GM12873 (cell line): ENCODE measurements at regions not wholly inside any gene's neighbourhood (a gene's known extent, or its start where the extent isn't known, plus 50 kb on each side); places are given as distances from the start of the nearest gene placed in this dataset.

Source experiments
- TF ChIP-seq, protein P1 (sequence below): IDR thresholded peaks from 2 replicates; pipeline ENCODE4 v1.5.1; 2012; ENCODE audit warnings: low read depth, mild to moderate bottlenecking, moderate library complexity, low read length, control low read depth; ENCODE audit not compliant: insufficient read depth; ENCODE audit errors: missing control alignments

GRCh38 chr9:103898550-103898949, 195.6 kb upstream of the SMC2 start:
- TF ChIP-seq, protein P1, sequence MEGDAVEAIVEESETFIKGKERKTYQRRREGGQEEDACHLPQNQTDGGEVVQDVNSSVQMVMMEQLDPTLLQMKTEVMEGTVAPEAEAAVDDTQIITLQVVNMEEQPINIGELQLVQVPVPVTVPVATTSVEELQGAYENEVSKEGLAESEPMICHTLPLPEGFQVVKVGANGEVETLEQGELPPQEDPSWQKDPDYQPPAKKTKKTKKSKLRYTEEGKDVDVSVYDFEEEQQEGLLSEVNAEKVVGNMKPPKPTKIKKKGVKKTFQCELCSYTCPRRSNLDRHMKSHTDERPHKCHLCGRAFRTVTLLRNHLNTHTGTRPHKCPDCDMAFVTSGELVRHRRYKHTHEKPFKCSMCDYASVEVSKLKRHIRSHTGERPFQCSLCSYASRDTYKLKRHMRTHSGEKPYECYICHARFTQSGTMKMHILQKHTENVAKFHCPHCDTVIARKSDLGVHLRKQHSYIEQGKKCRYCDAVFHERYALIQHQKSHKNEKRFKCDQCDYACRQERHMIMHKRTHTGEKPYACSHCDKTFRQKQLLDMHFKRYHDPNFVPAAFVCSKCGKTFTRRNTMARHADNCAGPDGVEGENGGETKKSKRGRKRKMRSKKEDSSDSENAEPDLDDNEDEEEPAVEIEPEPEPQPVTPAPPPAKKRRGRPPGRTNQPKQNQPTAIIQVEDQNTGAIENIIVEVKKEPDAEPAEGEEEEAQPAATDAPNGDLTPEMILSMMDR = no peak

GRCh38 chr9:103899866-103900265, 194.2 kb upstream of the SMC2 start:
- TF ChIP-seq, protein P1 = no peak

- TF ChIP-seq, protein P1 = no peak
Measured at GRCh38 chr9:103900466-103900865, 193.6 kb upstream of the SMC2 start.

DNA sequence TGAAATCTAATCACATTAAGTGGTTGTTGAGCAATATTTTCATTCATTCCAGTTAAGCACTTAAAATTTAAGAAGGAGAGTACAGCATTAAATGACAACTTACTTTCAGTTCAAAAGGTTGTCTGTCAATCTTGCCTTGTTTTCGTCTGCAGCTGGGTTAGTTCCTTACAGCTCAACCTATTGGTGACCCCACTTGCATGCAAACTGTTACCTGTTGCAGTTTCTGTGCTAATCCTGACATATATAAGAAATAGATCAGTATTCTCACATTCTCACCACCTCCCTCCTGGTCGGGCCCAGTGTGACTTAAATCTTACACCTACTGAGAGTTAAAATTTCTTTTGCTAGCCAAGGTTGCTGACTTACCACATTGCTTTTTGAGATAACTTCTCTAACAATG, 191.8 kb upstream of the SMC2 start:
- TF ChIP-seq, protein P1 = no peak

GRCh38 chr9:103904242-103904641, 189.9 kb upstream of the SMC2 start:
- TF ChIP-seq, protein P1 = no peak

DNA sequence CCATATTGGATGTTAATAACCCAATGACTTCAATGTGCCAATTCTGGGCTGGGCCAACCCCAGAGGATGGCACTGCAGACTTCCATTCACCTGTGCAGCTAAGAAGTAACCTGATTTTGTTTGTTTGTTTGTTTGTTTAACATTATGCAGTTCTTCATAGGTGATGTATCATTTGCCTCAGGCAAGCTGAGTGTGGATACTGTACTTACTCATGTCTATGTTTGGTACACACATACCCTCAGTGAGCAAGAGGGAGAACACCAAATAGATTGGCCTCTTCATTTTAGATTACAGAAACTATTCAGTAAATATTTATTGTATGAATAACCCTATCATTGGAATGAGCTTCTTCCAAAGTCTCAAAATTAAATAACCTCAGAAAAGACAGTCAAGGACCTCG, 180.2 kb upstream of the SMC2 start:
- TF ChIP-seq, protein P1 = no peak

DNA sequence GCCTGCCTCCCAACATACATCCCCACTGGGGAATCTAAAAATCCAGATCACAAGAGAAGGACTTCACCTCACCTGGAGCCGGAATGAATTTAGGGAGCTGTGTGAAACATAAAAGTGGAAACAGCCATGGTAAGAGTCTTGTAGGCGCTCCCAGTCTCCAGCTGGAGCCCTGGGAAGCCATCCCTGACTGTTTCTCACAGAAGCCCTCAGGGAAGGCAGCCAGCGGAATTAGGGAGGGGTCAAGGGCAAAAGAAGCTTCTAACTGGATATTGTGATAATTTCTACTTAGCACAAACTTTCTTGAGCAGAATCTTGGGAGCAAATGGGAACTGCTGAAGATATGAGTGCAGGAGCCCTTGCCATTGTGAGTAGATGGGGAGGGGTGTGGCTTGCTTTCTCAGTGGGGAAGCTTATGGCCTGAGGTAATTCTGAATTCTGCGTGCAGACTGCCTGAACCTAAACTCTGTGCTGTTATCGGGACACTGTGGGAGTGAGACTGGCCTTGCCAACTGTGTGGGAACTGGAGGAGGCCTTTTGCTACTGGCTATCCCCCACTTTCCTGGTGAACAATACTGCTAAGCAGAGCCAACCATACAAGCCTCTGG, 174.4 kb upstream of the SMC2 start:
- TF ChIP-seq, protein P1 = no peak
